Astrocyte (in vitro differentiated cells and primary cell): ENCODE measurements at regions not wholly inside any gene's neighbourhood (a gene's known extent, or its start where the extent isn't known, plus 50 kb on each side); places are given as distances from the start of the nearest gene placed in this dataset.

Experiments
- DNase-seq: peaks from one replicate; pipeline ENCODE4 v3.0.0-alpha.2; 2010; ENCODE audit warnings: low read depth
- FAIRE-seq: peaks from 2 replicates; lab custom pipeline; 2011; peaks lifted over from hg19 to GRCh38; lab: Jason Lieb, UNC
- H2AFZ ChIP-seq: 2 replicates; pipeline ENCODE4 v1.6.0; 2012; ENCODE audit warnings: low read depth, low read length, inconsistent platforms
- H3K27ac ChIP-seq: 2 replicates; pipeline ENCODE4 v1.5.1; 2011; ENCODE audit warnings: low read depth, low read length, inconsistent platforms
- H3K27me3 ChIP-seq: 2 replicates; pipeline ENCODE4 v1.6.0; 2011; ENCODE audit warnings: low read length, inconsistent platforms; ENCODE audit not compliant: insufficient read depth
- H3K36me3 ChIP-seq: 2 replicates; pipeline ENCODE4 v1.5.1; 2011; ENCODE audit warnings: low read length, inconsistent platforms; ENCODE audit not compliant: insufficient read depth
- H3K4me1 ChIP-seq: 2 replicates; pipeline ENCODE4 v1.5.1; 2011; ENCODE audit warnings: low read length, inconsistent platforms; ENCODE audit not compliant: insufficient read depth
- H3K4me2 ChIP-seq: 2 replicates; pipeline ENCODE4 v1.6.0; 2012; ENCODE audit warnings: low read length, inconsistent platforms
- H3K4me3 ChIP-seq: 2 replicates; pipeline ENCODE4 v1.5.1; 2011; ENCODE audit warnings: low read depth, mild to moderate bottlenecking, low read length, inconsistent platforms; ENCODE audit not compliant: insufficient read depth
- H3K79me2 ChIP-seq: 2 replicates; pipeline ENCODE4 v1.6.0; 2012; ENCODE audit warnings: mild to moderate bottlenecking, low read length, inconsistent platforms; ENCODE audit not compliant: insufficient read depth
- H3K9ac ChIP-seq: 2 replicates; pipeline ENCODE4 v1.6.0; 2012; ENCODE audit warnings: mild to moderate bottlenecking, low read length, inconsistent platforms
- H3K9me3 ChIP-seq: 2 replicates; pipeline ENCODE4 v1.5.1; 2012; ENCODE audit warnings: low read depth, mild to moderate bottlenecking, low read length, inconsistent platforms; ENCODE audit not compliant: insufficient read depth
- H4K20me1 ChIP-seq: 2 replicates; pipeline ENCODE4 v1.6.0; 2012; ENCODE audit warnings: low read length, inconsistent platforms; ENCODE audit not compliant: insufficient read depth
- H3K27ac Mint-ChIP-seq: one replicate; pipeline ENCODE4 v1.8.0; 2021; ENCODE audit warnings: mild to moderate bottlenecking, mixed read lengths; ENCODE audit not compliant: unreplicated experiment
- H3K27me3 Mint-ChIP-seq: one replicate; pipeline ENCODE4 v1.8.0; 2021; ENCODE audit warnings: low read depth, mixed read lengths; ENCODE audit not compliant: unreplicated experiment
- H3K36me3 Mint-ChIP-seq: one replicate; pipeline ENCODE4 v1.8.0; 2021; ENCODE audit warnings: low read depth, mixed read lengths; ENCODE audit not compliant: unreplicated experiment
- H3K4me1 Mint-ChIP-seq: one replicate; pipeline ENCODE4 v1.8.0; 2021; ENCODE audit warnings: low read depth, mixed read lengths; ENCODE audit not compliant: unreplicated experiment
- H3K4me3 Mint-ChIP-seq: one replicate; pipeline ENCODE4 v1.8.0; 2021; ENCODE audit warnings: mild to moderate bottlenecking, moderate library complexity, mixed read lengths; ENCODE audit not compliant: unreplicated experiment
- H3K9me3 Mint-ChIP-seq: one replicate; pipeline ENCODE4 v1.8.0; 2021; ENCODE audit warnings: mild to moderate bottlenecking, mixed read lengths; ENCODE audit not compliant: unreplicated experiment
- EZH2 ChIP-seq: IDR thresholded peaks from 2 replicates; pipeline ENCODE4 v1.6.1; 2012; ENCODE audit warnings: mild to moderate bottlenecking, low read length, inconsistent platforms; ENCODE audit not compliant: insufficient read depth
- TF ChIP-seq, protein P1 (sequence below): IDR thresholded peaks from 2 replicates; pipeline ENCODE4 v1.5.1; 2011; ENCODE audit warnings: low read depth, mild to moderate bottlenecking, inconsistent platforms, low read length, moderate library complexity; ENCODE audit not compliant: insufficient read depth

DNA sequence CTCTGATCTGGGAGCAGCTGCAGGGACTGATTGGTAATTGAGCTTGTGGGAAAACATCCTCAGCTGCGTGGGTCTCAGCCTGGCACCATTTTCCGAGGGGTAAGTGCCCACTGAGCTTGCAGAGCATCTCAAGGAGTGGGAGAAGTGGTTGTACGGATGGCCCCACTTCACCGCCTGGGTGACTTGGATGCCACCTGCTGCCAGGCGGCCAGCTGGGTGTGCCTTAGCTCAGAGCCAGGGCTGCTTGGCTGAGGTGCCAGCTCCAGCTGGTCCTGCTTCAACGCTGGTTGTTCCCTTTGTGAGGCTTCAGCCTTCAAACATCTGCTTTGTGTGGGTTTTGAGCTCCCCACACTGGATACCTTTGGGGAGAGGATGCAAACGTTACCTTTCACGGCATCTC, 482.7 kb upstream of the EEF2KMT start:
- H3K36me3 Mint-ChIP-seq = peaks cover 2% of the 10 kb centered on the region
- TF ChIP-seq, protein P1, sequence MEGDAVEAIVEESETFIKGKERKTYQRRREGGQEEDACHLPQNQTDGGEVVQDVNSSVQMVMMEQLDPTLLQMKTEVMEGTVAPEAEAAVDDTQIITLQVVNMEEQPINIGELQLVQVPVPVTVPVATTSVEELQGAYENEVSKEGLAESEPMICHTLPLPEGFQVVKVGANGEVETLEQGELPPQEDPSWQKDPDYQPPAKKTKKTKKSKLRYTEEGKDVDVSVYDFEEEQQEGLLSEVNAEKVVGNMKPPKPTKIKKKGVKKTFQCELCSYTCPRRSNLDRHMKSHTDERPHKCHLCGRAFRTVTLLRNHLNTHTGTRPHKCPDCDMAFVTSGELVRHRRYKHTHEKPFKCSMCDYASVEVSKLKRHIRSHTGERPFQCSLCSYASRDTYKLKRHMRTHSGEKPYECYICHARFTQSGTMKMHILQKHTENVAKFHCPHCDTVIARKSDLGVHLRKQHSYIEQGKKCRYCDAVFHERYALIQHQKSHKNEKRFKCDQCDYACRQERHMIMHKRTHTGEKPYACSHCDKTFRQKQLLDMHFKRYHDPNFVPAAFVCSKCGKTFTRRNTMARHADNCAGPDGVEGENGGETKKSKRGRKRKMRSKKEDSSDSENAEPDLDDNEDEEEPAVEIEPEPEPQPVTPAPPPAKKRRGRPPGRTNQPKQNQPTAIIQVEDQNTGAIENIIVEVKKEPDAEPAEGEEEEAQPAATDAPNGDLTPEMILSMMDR = no peak
- TF ChIP-seq EZH2 = no peak
- Histone ChIP-seq H3K36me3 (no peaks in the 10 kb centered on the region), H3K79me2 (no peaks in the 10 kb centered on the region), H3K27ac (no peak overlapping the region), H3K4me1 (no peaks in the 10 kb centered on the region), H3K27me3 (no peaks in the 10 kb centered on the region), H4K20me1 (no peaks in the 10 kb centered on the region), H3K9me3 (peaks cover 2% of the 10 kb centered on the region), H2AFZ (no peak overlapping the region), H3K4me2 (no peak overlapping the region), H3K4me3 (no peak overlapping the region), H3K9ac (no peak overlapping the region)
- H3K4me3 Mint-ChIP-seq = no peak overlapping the region
- no peak overlapping the region for H3K27ac Mint-ChIP-seq
- no peak for FAIRE-seq
- no peak for DNase-seq
- peaks cover 34% of the 10 kb centered on the region for H3K27me3 Mint-ChIP-seq
- H3K9me3 Mint-ChIP-seq = no peaks in the 10 kb centered on the region
- no peaks in the 10 kb centered on the region for H3K4me1 Mint-ChIP-seq

DNA sequence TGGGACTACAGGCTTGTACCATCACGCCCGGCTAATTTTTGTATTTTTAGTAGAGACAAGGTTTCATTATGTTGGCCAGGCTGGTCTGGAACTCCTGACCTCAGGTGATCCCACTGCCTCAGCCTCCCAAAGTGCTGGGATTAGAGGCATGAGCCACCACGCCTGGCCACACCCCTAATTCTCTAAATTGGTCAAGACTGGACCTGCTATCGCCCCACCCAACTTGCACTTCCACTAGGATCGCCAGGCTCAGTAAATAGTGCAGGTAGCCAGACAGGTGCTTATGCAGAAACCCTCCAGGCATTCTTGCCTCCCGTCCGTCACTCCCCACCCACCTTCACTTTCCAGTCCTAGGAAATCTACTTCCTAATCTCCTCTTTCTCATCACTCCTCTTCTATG, 481.4 kb upstream of the EEF2KMT start:
- H3K4me1 ChIP-seq = no peaks in the 10 kb centered on the region
- peaks cover 3% of the 10 kb centered on the region for H3K9me3 ChIP-seq
- no peaks in the 10 kb centered on the region for H3K79me2 ChIP-seq
- no peak overlapping the region for H3K4me3 ChIP-seq
- no peaks in the 10 kb centered on the region for H3K27me3 ChIP-seq
- TF ChIP-seq, protein P1 = no peak
- TF ChIP-seq EZH2 = no peak
- H3K4me3 Mint-ChIP-seq = no peak overlapping the region
- H2AFZ ChIP-seq = no peak overlapping the region
- no peak overlapping the region for H3K27ac ChIP-seq
- H3K36me3 Mint-ChIP-seq = peaks cover 2% of the 10 kb centered on the region
- H3K36me3 ChIP-seq = no peaks in the 10 kb centered on the region
- peaks cover 33% of the 10 kb centered on the region for H3K27me3 Mint-ChIP-seq
- H3K27ac Mint-ChIP-seq = no peak overlapping the region
- FAIRE-seq = no peak
- H4K20me1 ChIP-seq = no peaks in the 10 kb centered on the region
- DNase-seq = no peak
- no peaks in the 10 kb centered on the region for H3K9me3 Mint-ChIP-seq
- no peak overlapping the region for H3K4me2 ChIP-seq
- H3K9ac ChIP-seq = no peak overlapping the region
- no peaks in the 10 kb centered on the region for H3K4me1 Mint-ChIP-seq

DNA sequence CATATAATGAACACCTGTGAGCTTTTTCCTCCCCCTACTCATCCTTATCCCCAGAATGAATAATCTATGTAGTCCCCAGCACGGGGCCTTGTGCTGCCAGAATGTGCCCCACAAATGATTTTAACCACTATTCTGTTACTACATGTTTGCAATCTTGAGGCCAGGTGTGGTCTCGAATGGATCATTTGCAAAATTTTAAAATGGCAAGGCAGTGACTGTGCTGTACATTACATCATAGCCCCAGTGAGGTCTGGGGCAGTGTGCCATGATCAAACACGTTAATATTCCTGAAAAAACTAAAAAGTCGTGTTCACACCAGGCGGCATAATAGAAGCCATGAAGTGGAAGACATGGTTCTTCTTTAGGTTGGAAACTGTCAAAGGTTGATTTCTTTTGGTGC, 479.9 kb upstream of the EEF2KMT start:
- TF ChIP-seq EZH2 = no peak
- TF ChIP-seq, protein P1 = no peak
- Mint-ChIP-seq H3K4me1 (no peaks in the 10 kb centered on the region), H3K4me3 (no peak overlapping the region), H3K27ac (no peak overlapping the region), H3K36me3 (peaks cover 2% of the 10 kb centered on the region), H3K9me3 (peaks cover 2% of the 10 kb centered on the region), H3K27me3 (peaks cover 38% of the 10 kb centered on the region)
- no peak overlapping the region for H3K4me3 ChIP-seq
- no peak for DNase-seq
- peaks cover 6% of the 10 kb centered on the region for H3K9me3 ChIP-seq
- no peak for FAIRE-seq
- no peaks in the 10 kb centered on the region for H3K36me3 ChIP-seq
- H3K4me1 ChIP-seq = no peaks in the 10 kb centered on the region
- no peaks in the 10 kb centered on the region for H3K27me3 ChIP-seq
- H3K4me2 ChIP-seq = no peak overlapping the region
- no peaks in the 10 kb centered on the region for H3K79me2 ChIP-seq
- H3K9ac ChIP-seq = no peak overlapping the region
- no peak overlapping the region for H2AFZ ChIP-seq
- no peak overlapping the region for H3K27ac ChIP-seq
- no peaks in the 10 kb centered on the region for H4K20me1 ChIP-seq
